B cell (primary cell): ENCODE measurements at regions not wholly inside any gene's neighbourhood (a gene's known extent, or its start where the extent isn't known, plus 50 kb on each side); places are given as distances from the start of the nearest gene placed in this dataset.

ENCODE experiments used
- ATAC-seq: fragments of 200-7000 bp; cut with Tn5 transposase; one replicate; pipeline ENCODE4 v1.10.0; 2021; ENCODE audit warnings: low read depth, mild to moderate bottlenecking, moderate number of reproducible peaks, moderate library complexity
- CTCF ChIA-PET: fragments of 350-600 bp; sonication (Branson Sonifier 250); formaldehyde crosslinking; loops from one replicate; lab custom pipeline; 2021; ENCODE audit warnings: antibody characterized with exemption, inconsistent platforms; lab: Charles Lee
- POLR2A ChIA-PET: fragments of 350-600 bp; sonication (Branson Sonifier 250); formaldehyde crosslinking; loops from one replicate; lab custom pipeline; 2021; ENCODE audit warnings: antibody characterized with exemption; lab: Charles Lee
- DNase-seq: peaks from one replicate; pipeline ENCODE4 v3.0.0; 2013
- H2AFZ ChIP-seq: 2 replicates; pipeline ENCODE4 v1.6.1; 2012; ENCODE audit warnings: mild to moderate bottlenecking, low read depth, low read length; ENCODE audit not compliant: insufficient read depth, poor library complexity, severe bottlenecking
- H3K27ac ChIP-seq, 2 donors: 1 replicate in 1 of 2; 2 replicates in 1 of 2; pipeline ENCODE4 v1.5.1; 2012 to 2013; ENCODE audit warnings: low read length in 2 of 2, mild to moderate bottlenecking in 2 of 2, moderate library complexity in 1 of 2
- H3K27me3 ChIP-seq, 4 experiments: fragments of 200-600 bp in 1 of 4; sonication (generic) in 1 of 4; replicated peaks in 1 of 4; 1 replicate in 2 of 4; 2 replicates in 2 of 4; pipeline versions ENCODE4 v1.6.1 to v1.7.0; 2013 to 2016; ENCODE audit warnings: low read length in 3 of 4, mild to moderate bottlenecking in 2 of 4, mixed read lengths in 1 of 4, moderate library complexity in 1 of 4; ENCODE audit not compliant: insufficient read depth in 4 of 4, control insufficient read depth in 3 of 4; ENCODE audit errors: control extremely low read depth in 1 of 4
- H3K36me3 ChIP-seq, 2 experiments: replicated peaks in 1 of 2; 1 replicate in 1 of 2; 2 replicates in 1 of 2; pipeline versions ENCODE4 v1.6.1 to v1.7.1; 2013; ENCODE audit warnings: low read length in 1 of 2; ENCODE audit not compliant: insufficient read depth in 2 of 2, control insufficient read depth in 1 of 2; ENCODE audit errors: control extremely low read depth in 1 of 2, extremely low read depth in 1 of 2
- H3K4me1 ChIP-seq, 2 donors: fragments of 200-600 bp in 1 of 2; sonication (generic) in 1 of 2; 1 replicate in 1 of 2; 2 replicates in 1 of 2; pipeline versions ENCODE4 v1.5.1 to v1.6.1; 2013 to 2017; ENCODE audit warnings: low read length in 2 of 2; ENCODE audit not compliant: control insufficient read depth in 2 of 2, insufficient read depth in 2 of 2
- H3K4me2 ChIP-seq: replicated peaks from 2 replicates; pipeline ENCODE3; 2012; ENCODE audit warnings: mild to moderate bottlenecking, low read depth, low read length; ENCODE audit not compliant: poor library complexity, severe bottlenecking
- H3K4me3 ChIP-seq, 5 experiments: fragments of 200-600 bp in 1 of 5; sonication (generic) in 1 of 5; 1 replicate in 3 of 5; 2 replicates in 2 of 5; pipeline versions ENCODE4 v1.5.1 to v1.7.0; 2011 to 2016; ENCODE audit warnings: low read length in 4 of 5, mild to moderate bottlenecking in 4 of 5, low read depth in 2 of 5, control low read depth in 1 of 5, moderate library complexity in 1 of 5; ENCODE audit not compliant: insufficient read depth in 1 of 5; ENCODE audit errors: control extremely low read depth in 1 of 5, extremely low read depth in 1 of 5
- H3K79me2 ChIP-seq: fragments of 200-600 bp; sonication (generic); one replicate; pipeline ENCODE4 v1.6.0; 2016; ENCODE audit warnings: low read length; ENCODE audit not compliant: control insufficient read depth, insufficient read depth
- H3K9ac ChIP-seq: fragments of 200-600 bp; sonication (generic); 2 replicates; pipeline ENCODE4 v1.6.1; 2017; ENCODE audit warnings: mild to moderate bottlenecking, low read length, moderate library complexity
- H3K9me3 ChIP-seq, 3 donors: one replicate each; pipeline versions ENCODE4 v1.6.1 to v1.7.1; 2013; ENCODE audit warnings: low read length in 2 of 3; ENCODE audit not compliant: control insufficient read depth in 2 of 3, insufficient read depth in 1 of 3; ENCODE audit errors: control extremely low read depth in 1 of 3
- H4K20me1 ChIP-seq: 2 replicates; pipeline ENCODE4 v1.6.0; 2012; ENCODE audit warnings: mild to moderate bottlenecking, low read length; ENCODE audit not compliant: insufficient read depth, control insufficient read depth, poor library complexity, severe bottlenecking
- H3K27ac Mint-ChIP-seq: one replicate; pipeline ENCODE4 v1.8.0; 2021; ENCODE audit warnings: mixed read lengths
- H3K27me3 Mint-ChIP-seq: one replicate; pipeline ENCODE4 v1.8.0; 2021; ENCODE audit warnings: mixed read lengths
- H3K4me1 Mint-ChIP-seq: one replicate; pipeline ENCODE4 v1.8.0; 2021; ENCODE audit warnings: mixed read lengths
- H3K4me3 Mint-ChIP-seq: one replicate; pipeline ENCODE4 v1.8.0; 2021; ENCODE audit warnings: mixed read lengths
- H3K9me3 Mint-ChIP-seq: one replicate; pipeline ENCODE4 v1.8.0; 2022; ENCODE audit warnings: mixed read lengths; ENCODE audit not compliant: insufficient read depth
- CTCF ChIP-seq: fragments of 200-600 bp; IDR thresholded peaks from one replicate; pipeline ENCODE4 v1.8.0; 2022; ENCODE audit warnings: antibody characterized with exemption, mild to moderate bottlenecking
- EZH2 ChIP-seq: IDR thresholded peaks from 2 replicates; pipeline ENCODE4 v1.6.1; 2012; ENCODE audit warnings: borderline replicate concordance, low read depth, mild to moderate bottlenecking, moderate library complexity, low read length; ENCODE audit not compliant: insufficient read depth, poor library complexity, severe bottlenecking
- WGBS: methylation state at CpG from one replicate; pipeline ENCODE4 v1.1.5; 2013; ENCODE audit warnings: missing lambda C conversion rate; ENCODE audit not compliant: insufficient coverage; 5-methylcytosine and 5-hydroxymethylcytosine counted together
- intact Hi-C: fragments of 100-400 bp; cut with micrococcal nuclease; formaldehyde crosslinking; loops from one replicate; pipeline ENCODE4 v1.10.0; 2022

GRCh38 chr2:57804971-57805370 is 241.6 kb upstream of the VRK2 start:
- H3K9ac ChIP-seq: no peak overlapping the region
- DNase-seq (no peak), ATAC-seq (no peak)
- no peaks in the 10 kb centered on the region for H3K27me3 ChIP-seq
- no peak overlapping the region for H2AFZ ChIP-seq
- H3K9me3 Mint-ChIP-seq: no peaks in the 10 kb centered on the region
- ChIA-PET POLR2A (no interaction called here), CTCF (no interaction called here)
- H3K9me3 ChIP-seq: no peaks in the 10 kb centered on the region
- TF ChIP-seq CTCF (no peak), EZH2 (no peak)
- H3K4me3 ChIP-seq: no peak overlapping the region
- no peaks in the 10 kb centered on the region for H4K20me1 ChIP-seq
- H3K4me1 ChIP-seq: no peaks in the 10 kb centered on the region
- no peak overlapping the region for H3K4me2 ChIP-seq
- H3K27ac ChIP-seq: no peak overlapping the region
- WGBS: no CpG with 5 or more reads among the region's 2 CpGs
- no peaks in the 10 kb centered on the region for H3K27me3 Mint-ChIP-seq
- H3K36me3 ChIP-seq: no peaks in the 10 kb centered on the region
- no peaks in the 10 kb centered on the region for H3K4me1 Mint-ChIP-seq
- H3K79me2 ChIP-seq: no peaks in the 10 kb centered on the region
- intact Hi-C loops: no loop called here
- no peak overlapping the region for H3K27ac Mint-ChIP-seq
- H3K4me3 Mint-ChIP-seq: no peak overlapping the region

GRCh38 chr2:57806449-57806968 is 240.1 kb upstream of the VRK2 start:
- Mint-ChIP-seq H3K27me3 (no peaks in the 10 kb centered on the region), H3K4me1 (no peaks in the 10 kb centered on the region), H3K9me3 (no peaks in the 10 kb centered on the region), H3K4me3 (no peak overlapping the region), H3K27ac (no peak overlapping the region)
- Histone ChIP-seq H3K9me3 (no peaks in the 10 kb centered on the region), H4K20me1 (no peaks in the 10 kb centered on the region), H3K4me1 (no peaks in the 10 kb centered on the region), H3K4me3 (no peak overlapping the region), H3K27me3 (no peaks in the 10 kb centered on the region), H3K27ac (no peak overlapping the region), H3K9ac (no peak overlapping the region), H2AFZ (no peak overlapping the region), H3K79me2 (no peaks in the 10 kb centered on the region), H3K4me2 (no peak overlapping the region), H3K36me3 (no peaks in the 10 kb centered on the region)
- TF ChIP-seq CTCF (no peak), EZH2 (no peak)
- ChIA-PET POLR2A (no interaction called here), CTCF (no interaction called here)
- WGBS: no CpG with 5 or more reads among the region's 1 CpG
- no peak for DNase-seq
- ATAC-seq: no peak
- intact Hi-C loops: no loop called here
